ENCODE measurements at regions not wholly inside any gene's neighbourhood (a gene's known extent, or its start where the extent isn't known, plus 50 kb on each side); places are given as distances from the start of the nearest gene placed in this dataset.

DNA sequence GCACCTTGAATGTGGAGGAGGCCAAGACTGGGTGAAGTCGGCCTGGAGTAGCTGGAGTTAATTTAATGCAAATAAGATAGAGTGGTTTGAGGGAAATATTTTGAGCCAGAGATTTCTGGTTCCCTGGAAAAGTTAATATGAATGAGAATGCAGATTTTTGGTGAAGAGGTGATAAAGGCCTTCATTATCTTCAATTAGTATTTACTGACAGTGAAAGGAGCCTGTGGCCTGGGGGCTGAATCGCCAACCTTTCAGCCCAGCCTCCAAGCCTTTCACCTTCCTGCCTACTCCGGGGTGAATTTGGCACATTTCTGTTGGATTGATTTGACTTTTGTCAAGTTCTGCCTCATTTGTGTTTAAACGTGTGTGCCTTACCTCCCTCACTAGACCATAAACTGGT is 147.8 kb downstream of the SOX2 start:
- Histone ChIP-seq H3K4me1 (ENCODE audit: control insufficient read depth, insufficient read depth, low read length) (no peaks in the 10 kb centered on the region), H3K9me3 (ENCODE audit: control insufficient read depth, insufficient read depth, low read depth, low read length) (no peaks in the 10 kb centered on the region), H3K4me3 (ENCODE audit: low read depth in 2 of 2, low read length in 2 of 2) (no peak overlapping the region), H3K27me3 (ENCODE audit: control insufficient read depth, insufficient read depth, low read length) (no peaks in the 10 kb centered on the region), H3K36me3 (ENCODE audit: control insufficient read depth, insufficient read depth, low read length) (no peaks in the 10 kb centered on the region), H3K27ac (ENCODE audit: low read length) (no peak overlapping the region)
- ChIA-PET POLR2A (no interaction called here), CTCF (no interaction called here)
- TF ChIP-seq POLR2AphosphoS5 (IDR thresholded peaks at IDR 0.05; ENCODE audit: low read depth, low read length) (no peak), SIN3A (IDR thresholded peaks at IDR 0.05; ENCODE audit: borderline replicate concordance, insufficient read depth, low read depth, low read length) (no peak), TCF7L2 (IDR thresholded peaks at IDR 0.05; ENCODE audit: low read depth, low read length) (no peak)
- TF ChIP-seq, protein P1, sequence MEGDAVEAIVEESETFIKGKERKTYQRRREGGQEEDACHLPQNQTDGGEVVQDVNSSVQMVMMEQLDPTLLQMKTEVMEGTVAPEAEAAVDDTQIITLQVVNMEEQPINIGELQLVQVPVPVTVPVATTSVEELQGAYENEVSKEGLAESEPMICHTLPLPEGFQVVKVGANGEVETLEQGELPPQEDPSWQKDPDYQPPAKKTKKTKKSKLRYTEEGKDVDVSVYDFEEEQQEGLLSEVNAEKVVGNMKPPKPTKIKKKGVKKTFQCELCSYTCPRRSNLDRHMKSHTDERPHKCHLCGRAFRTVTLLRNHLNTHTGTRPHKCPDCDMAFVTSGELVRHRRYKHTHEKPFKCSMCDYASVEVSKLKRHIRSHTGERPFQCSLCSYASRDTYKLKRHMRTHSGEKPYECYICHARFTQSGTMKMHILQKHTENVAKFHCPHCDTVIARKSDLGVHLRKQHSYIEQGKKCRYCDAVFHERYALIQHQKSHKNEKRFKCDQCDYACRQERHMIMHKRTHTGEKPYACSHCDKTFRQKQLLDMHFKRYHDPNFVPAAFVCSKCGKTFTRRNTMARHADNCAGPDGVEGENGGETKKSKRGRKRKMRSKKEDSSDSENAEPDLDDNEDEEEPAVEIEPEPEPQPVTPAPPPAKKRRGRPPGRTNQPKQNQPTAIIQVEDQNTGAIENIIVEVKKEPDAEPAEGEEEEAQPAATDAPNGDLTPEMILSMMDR (IDR thresholded peaks at IDR 0.05), result no peak
- no peak for DNase-seq (ENCODE audit: low read depth, low spot score)
- intact Hi-C loops (cut with micrococcal nuclease; ENCODE audit: unreplicated experiment) (no loop called here), in situ Hi-C loops (cut with HindIII; ENCODE audit: low pct_unique_long_range_greater_than_20kb, low sequenced_read_pairs) (no loop called here)
- no peak for ATAC-seq
- no TSS peak for BruUV-seq (replicated peaks)

DNA sequence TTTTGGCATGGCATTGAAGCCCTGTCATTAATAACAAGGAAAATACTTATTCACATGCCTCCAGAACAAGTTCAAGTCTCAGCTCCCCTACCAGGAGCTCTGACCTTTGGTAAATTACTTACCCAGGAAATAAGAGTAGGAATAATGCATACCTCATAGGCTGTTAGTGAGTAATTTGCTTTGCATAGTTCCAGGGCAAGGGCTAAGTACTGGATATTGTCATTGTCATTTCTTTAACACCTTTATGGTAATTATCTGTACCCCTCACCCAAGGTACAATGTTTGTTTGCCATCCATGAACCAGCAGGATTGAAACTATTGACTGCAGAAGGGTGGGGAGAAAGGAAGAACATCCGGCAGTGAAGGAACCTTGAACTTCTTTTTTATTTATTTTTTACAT is 148.5 kb downstream of the SOX2 start:
- ChIA-PET POLR2A (no interaction called here), CTCF (no interaction called here)
- no peak for ATAC-seq
- Histone ChIP-seq H3K9me3 (ENCODE audit: control insufficient read depth, insufficient read depth, low read depth, low read length) (no peaks in the 10 kb centered on the region), H3K27me3 (ENCODE audit: control insufficient read depth, insufficient read depth, low read length) (no peaks in the 10 kb centered on the region), H3K4me3 (ENCODE audit: low read depth in 2 of 2, low read length in 2 of 2) (no peak overlapping the region), H3K36me3 (ENCODE audit: control insufficient read depth, insufficient read depth, low read length) (no peaks in the 10 kb centered on the region), H3K4me1 (ENCODE audit: control insufficient read depth, insufficient read depth, low read length) (no peaks in the 10 kb centered on the region), H3K27ac (ENCODE audit: low read length) (no peak overlapping the region)
- BruUV-seq (replicated peaks), result no TSS peak
- no peak for DNase-seq (ENCODE audit: low read depth, low spot score)
- TF ChIP-seq SIN3A (IDR thresholded peaks at IDR 0.05; ENCODE audit: borderline replicate concordance, insufficient read depth, low read depth, low read length), result no peak
- no peak for TF ChIP-seq TCF7L2 (IDR thresholded peaks at IDR 0.05; ENCODE audit: low read depth, low read length)
- no peak for TF ChIP-seq POLR2AphosphoS5 (IDR thresholded peaks at IDR 0.05; ENCODE audit: low read depth, low read length)
- TF ChIP-seq, protein P2, sequence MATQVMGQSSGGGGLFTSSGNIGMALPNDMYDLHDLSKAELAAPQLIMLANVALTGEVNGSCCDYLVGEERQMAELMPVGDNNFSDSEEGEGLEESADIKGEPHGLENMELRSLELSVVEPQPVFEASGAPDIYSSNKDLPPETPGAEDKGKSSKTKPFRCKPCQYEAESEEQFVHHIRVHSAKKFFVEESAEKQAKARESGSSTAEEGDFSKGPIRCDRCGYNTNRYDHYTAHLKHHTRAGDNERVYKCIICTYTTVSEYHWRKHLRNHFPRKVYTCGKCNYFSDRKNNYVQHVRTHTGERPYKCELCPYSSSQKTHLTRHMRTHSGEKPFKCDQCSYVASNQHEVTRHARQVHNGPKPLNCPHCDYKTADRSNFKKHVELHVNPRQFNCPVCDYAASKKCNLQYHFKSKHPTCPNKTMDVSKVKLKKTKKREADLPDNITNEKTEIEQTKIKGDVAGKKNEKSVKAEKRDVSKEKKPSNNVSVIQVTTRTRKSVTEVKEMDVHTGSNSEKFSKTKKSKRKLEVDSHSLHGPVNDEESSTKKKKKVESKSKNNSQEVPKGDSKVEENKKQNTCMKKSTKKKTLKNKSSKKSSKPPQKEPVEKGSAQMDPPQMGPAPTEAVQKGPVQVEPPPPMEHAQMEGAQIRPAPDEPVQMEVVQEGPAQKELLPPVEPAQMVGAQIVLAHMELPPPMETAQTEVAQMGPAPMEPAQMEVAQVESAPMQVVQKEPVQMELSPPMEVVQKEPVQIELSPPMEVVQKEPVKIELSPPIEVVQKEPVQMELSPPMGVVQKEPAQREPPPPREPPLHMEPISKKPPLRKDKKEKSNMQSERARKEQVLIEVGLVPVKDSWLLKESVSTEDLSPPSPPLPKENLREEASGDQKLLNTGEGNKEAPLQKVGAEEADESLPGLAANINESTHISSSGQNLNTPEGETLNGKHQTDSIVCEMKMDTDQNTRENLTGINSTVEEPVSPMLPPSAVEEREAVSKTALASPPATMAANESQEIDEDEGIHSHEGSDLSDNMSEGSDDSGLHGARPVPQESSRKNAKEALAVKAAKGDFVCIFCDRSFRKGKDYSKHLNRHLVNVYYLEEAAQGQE (IDR thresholded peaks at IDR 0.05; ENCODE audit: insufficient read depth in 1 of 2, low read depth in 2 of 2, low read length in 1 of 2), result no peak
- TF ChIP-seq, protein P1 (IDR thresholded peaks at IDR 0.05), result no peak
- intact Hi-C loops (cut with micrococcal nuclease; ENCODE audit: unreplicated experiment), result no loop called here
- in situ Hi-C loops (cut with HindIII; ENCODE audit: low pct_unique_long_range_greater_than_20kb, low sequenced_read_pairs), result no loop called here

All from Panc1 (cell line).